ENCODE measurements at regions not wholly inside any gene's neighbourhood (a gene's known extent, or its start where the extent isn't known, plus 50 kb on each side); places are given as distances from the start of the nearest gene placed in this dataset.

DNA sequence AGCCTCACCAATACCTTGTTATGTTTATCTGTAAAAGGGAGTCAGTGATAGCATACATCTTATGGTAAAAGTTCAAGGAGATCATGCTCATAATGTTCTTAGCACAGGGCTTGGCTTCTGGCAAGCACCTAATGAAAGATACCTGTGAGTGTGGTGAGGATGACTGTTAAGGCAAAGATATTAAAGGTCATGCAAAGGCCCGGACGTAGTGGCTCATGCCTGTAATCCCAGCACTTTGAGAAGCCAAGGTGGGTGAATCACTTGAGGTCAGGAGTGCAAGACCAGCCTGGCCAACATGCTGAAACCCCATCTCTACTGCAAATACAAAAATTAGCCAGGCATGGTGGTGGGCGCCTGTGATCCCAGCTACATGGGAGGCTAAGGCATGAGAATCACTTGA is 425.9 kb upstream of the TBX3 start:
- TF ChIP-seq, protein P1, sequence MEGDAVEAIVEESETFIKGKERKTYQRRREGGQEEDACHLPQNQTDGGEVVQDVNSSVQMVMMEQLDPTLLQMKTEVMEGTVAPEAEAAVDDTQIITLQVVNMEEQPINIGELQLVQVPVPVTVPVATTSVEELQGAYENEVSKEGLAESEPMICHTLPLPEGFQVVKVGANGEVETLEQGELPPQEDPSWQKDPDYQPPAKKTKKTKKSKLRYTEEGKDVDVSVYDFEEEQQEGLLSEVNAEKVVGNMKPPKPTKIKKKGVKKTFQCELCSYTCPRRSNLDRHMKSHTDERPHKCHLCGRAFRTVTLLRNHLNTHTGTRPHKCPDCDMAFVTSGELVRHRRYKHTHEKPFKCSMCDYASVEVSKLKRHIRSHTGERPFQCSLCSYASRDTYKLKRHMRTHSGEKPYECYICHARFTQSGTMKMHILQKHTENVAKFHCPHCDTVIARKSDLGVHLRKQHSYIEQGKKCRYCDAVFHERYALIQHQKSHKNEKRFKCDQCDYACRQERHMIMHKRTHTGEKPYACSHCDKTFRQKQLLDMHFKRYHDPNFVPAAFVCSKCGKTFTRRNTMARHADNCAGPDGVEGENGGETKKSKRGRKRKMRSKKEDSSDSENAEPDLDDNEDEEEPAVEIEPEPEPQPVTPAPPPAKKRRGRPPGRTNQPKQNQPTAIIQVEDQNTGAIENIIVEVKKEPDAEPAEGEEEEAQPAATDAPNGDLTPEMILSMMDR (IDR thresholded peaks at IDR 0.05), result no peak
- TF ChIP-seq POLR2A (IDR thresholded peaks at IDR 0.05), result no peak

All from thyroid gland (tissue), 4 donors.